ENCODE measurements at regions not wholly inside any gene's neighbourhood (a gene's known extent, or its start where the extent isn't known, plus 50 kb on each side); places are given as distances from the start of the nearest gene placed in this dataset.

- Histone ChIP-seq H3K27ac (no peak overlapping the region), H3K4me1 (peaks cover 64% of the 10 kb centered on the region), H3K27me3 (ENCODE audit: low read depth) (no peaks in the 10 kb centered on the region), H3K9me3 (no peaks in the 10 kb centered on the region), H3K4me3 (no peak overlapping the region), H3K36me3 (no peaks in the 10 kb centered on the region)
- TF ChIP-seq, protein P1, sequence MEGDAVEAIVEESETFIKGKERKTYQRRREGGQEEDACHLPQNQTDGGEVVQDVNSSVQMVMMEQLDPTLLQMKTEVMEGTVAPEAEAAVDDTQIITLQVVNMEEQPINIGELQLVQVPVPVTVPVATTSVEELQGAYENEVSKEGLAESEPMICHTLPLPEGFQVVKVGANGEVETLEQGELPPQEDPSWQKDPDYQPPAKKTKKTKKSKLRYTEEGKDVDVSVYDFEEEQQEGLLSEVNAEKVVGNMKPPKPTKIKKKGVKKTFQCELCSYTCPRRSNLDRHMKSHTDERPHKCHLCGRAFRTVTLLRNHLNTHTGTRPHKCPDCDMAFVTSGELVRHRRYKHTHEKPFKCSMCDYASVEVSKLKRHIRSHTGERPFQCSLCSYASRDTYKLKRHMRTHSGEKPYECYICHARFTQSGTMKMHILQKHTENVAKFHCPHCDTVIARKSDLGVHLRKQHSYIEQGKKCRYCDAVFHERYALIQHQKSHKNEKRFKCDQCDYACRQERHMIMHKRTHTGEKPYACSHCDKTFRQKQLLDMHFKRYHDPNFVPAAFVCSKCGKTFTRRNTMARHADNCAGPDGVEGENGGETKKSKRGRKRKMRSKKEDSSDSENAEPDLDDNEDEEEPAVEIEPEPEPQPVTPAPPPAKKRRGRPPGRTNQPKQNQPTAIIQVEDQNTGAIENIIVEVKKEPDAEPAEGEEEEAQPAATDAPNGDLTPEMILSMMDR (IDR thresholded peaks at IDR 0.05), result no peak
- ATAC-seq, result no peak
- intact Hi-C loops (cut with DNase I), result no loop called here
- peak; percentile 43 for DNase-seq
Measured at GRCh38 chr3:194267744-194268653, 83.1 kb downstream of the CPN2 start.

DNA sequence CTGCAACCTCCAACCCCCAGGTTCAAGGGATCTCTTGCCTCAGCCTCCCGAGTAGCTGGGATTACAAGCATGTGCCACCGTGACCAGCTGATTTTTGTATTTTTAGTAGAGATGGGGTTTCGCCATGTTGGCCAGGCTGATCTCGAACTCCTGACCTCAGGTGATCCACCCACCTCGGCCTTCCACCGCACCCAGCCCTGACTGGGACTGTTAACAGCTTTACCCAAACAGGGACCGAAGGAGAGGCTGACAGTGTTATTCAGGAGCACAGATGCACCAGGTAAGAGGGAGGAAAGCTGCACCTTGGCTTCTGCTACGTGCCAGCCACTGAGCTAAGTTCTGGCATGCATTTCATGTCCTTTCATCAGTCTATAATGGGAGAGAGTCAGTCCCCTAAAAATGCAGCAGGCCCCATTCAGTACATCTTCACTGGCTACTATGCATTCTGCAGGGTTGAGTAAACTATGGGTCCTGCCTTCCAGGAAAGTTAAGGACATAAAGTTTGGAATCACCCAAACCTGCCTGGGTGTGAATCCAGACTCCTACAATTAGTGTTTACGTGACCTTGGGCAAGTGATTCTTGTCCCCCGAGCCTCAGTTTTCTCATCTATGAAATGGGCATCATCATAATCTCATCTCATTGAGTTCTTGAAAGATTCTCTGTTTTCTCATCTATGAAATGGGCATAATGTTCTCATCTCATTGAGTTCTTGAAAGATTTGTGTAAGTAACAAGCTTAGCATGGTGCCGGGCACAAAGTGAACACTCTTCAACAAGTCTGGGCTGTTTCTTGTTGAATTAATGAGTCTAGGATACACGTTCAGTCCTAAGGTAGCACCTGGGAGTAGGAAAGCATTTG lies 82.2 kb downstream of the CPN2 start:
- Histone ChIP-seq H3K9me3 (no peaks in the 10 kb centered on the region), H3K36me3 (no peaks in the 10 kb centered on the region), H3K4me1 (peaks cover 64% of the 10 kb centered on the region), H3K4me3 (peak overlapping the region; percentile 4), H3K27me3 (ENCODE audit: low read depth) (no peaks in the 10 kb centered on the region), H3K27ac (peak overlapping the region; percentile 75)
- TF ChIP-seq, protein P1 (IDR thresholded peaks at IDR 0.05), result no peak
- DNase-seq (peak; percentile 22), ATAC-seq (no peak)
- intact Hi-C loops (cut with DNase I), result no loop called here

DNA sequence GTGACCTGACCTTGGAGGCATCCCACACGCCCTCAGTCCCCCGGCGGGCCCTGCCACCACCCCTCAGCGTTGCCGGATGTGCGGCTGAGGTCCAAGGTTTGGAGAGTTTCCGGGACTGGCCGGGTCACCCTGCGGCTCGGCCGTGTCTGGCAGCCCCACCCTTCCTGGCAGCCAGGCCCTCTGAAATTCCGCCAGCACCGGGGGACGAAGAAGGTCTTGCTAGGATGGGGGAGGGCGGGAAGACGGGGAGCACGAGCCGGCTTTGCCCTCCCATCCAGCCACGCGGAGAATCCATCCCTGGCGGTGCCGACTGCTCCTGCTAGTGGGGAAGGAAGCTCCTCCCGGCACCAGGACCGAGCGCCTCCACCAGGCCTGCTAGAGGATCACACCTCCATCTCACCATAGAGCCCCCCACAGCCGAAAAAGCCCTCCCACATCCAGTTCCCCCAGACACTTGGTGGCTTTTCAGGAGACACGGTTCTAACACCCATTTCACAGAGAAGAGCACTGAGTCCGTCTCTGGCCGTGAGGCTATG lies 81.5 kb downstream of the CPN2 start:
- H3K36me3 ChIP-seq, result no peaks in the 10 kb centered on the region
- DNase-seq (peak; percentile 82), ATAC-seq (peak; percentile 68 to 73)
- peak overlapping the region; percentile 4 for H3K4me3 ChIP-seq
- H3K9me3 ChIP-seq, result no peaks in the 10 kb centered on the region
- peak overlapping the region; percentile 75 for H3K27ac ChIP-seq
- peaks cover 64% of the 10 kb centered on the region for H3K4me1 ChIP-seq
- TF ChIP-seq, protein P1 (IDR thresholded peaks at IDR 0.05), result peak; percentile 56
- intact Hi-C loops (cut with DNase I), result no loop called here
- no peaks in the 10 kb centered on the region for H3K27me3 ChIP-seq (ENCODE audit: low read depth)

DNA sequence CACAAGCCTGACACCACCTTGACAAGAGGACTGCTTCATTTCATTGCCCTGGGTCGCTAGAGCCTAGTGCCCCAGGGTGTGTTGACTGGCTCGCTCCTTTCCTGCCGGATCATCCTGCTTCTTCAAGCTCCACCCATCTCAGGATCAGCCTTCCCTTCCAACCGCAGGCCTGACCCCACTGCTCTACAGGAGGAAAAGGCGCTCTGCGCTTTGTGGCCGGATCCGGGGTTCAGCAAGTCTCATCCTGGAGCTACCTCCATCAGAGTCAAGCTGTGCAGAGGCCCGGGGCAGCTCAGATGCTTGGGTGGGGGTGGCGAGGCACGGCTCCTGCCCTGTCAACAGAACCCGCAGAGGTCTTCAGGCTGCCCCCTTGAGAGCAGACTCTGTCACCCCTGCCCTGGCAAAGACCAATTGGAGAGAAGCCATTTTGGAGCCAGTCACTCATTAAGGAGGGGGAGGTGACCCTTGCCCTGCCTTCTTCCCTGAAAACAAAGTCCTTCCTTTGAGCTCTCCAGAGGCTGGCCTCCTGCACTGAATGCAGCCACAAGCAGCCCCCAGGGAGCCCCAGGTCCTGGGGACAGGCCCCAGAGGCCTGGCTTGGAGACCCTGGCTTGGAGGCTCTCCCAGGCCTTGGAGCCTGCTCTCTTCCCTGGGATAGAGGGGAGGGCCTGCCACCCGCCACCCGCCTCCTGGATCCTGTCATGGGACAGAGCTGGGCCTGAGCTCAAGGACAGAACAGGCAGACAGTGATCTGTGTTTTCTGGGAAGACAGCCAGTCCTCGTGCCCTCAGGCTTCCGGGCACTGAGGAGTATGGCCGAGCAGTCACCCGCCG lies 80.3 kb downstream of the CPN2 start:
- intact Hi-C loops (cut with DNase I), result no loop called here
- Histone ChIP-seq H3K36me3 (no peaks in the 10 kb centered on the region), H3K27me3 (ENCODE audit: low read depth) (no peaks in the 10 kb centered on the region), H3K27ac (peak overlapping the region; percentile 75), H3K4me1 (peaks cover 55% of the 10 kb centered on the region), H3K4me3 (no peak overlapping the region), H3K9me3 (no peaks in the 10 kb centered on the region)
- DNase-seq, result peak; percentile 76
- TF ChIP-seq, protein P1 (IDR thresholded peaks at IDR 0.05), result no peak
- ATAC-seq, result peak; percentile 68 to 70
